Thoracic aorta (tissue), 2 donors: ENCODE measurements at regions not wholly inside any gene's neighbourhood (a gene's known extent, or its start where the extent isn't known, plus 50 kb on each side); places are given as distances from the start of the nearest gene placed in this dataset.

Experiments used
- ATAC-seq: fragments of 150-250 bp; one replicate; pipeline ENCODE4 v1.8.0; 2017; ENCODE audit warnings: low read depth; ENCODE audit not compliant: insufficient number of reproducible peaks, low FRiP score
- DNase-seq: peaks from one replicate; pipeline ENCODE4 v3.0.0-alpha.2; 2020; ENCODE audit warnings: low spot score
- H3K27ac ChIP-seq, 2 donors: fragments of 200-600 bp; sonication (generic); 1 replicate in 1 of 2; 2 replicates in 1 of 2; pipeline ENCODE4 v1.5.1; 2016; ENCODE audit warnings: mild to moderate bottlenecking in 2 of 2, moderate library complexity in 2 of 2
- H3K27me3 ChIP-seq: fragments of 200-600 bp; sonication (generic); replicated peaks from 2 replicates; pipeline ENCODE4 v1.6.0; 2016; ENCODE audit warnings: mild to moderate bottlenecking; ENCODE audit not compliant: insufficient read depth
- H3K36me3 ChIP-seq: fragments of 200-600 bp; sonication (generic); one replicate; pipeline ENCODE4 v1.5.1; 2016
- H3K4me1 ChIP-seq, 2 donors: fragments of 200-600 bp; sonication (generic); 1 replicate in 1 of 2; 2 replicates in 1 of 2; pipeline versions ENCODE4 v1.5.1 to v1.6.0; 2016; ENCODE audit warnings: low read depth in 2 of 2, mild to moderate bottlenecking in 1 of 2; ENCODE audit not compliant: control insufficient read depth in 1 of 2
- H3K4me3 ChIP-seq: fragments of 200-600 bp; sonication (generic); 2 replicates; pipeline ENCODE4 v1.5.1; 2016; ENCODE audit warnings: mild to moderate bottlenecking
- H3K9me3 ChIP-seq: fragments of 200-600 bp; sonication (generic); 2 replicates; pipeline ENCODE4 v1.5.1; 2016
- CTCF ChIP-seq: fragments of 200-600 bp; sonication (generic); IDR thresholded peaks from one replicate; pipeline ENCODE4 v1.5.1; 2019; ENCODE audit warnings: antibody characterized with exemption

- ATAC-seq (no peak), DNase-seq (no peak)
- Histone ChIP-seq H3K9me3 (no peaks in the 10 kb centered on the region), H3K4me1 (peaks cover 10 to 32% of the 10 kb centered on the region in 2 donors), H3K27ac (no peak overlapping the region), H3K36me3 (no peaks in the 10 kb centered on the region), H3K4me3 (no peak overlapping the region), H3K27me3 (no peaks in the 10 kb centered on the region)
- no peak for TF ChIP-seq CTCF
Measured at GRCh38 chr9:18129809-18130334, 344.1 kb upstream of the ADAMTSL1 start.

GRCh38 chr9:18136354-18136994, 337.5 kb upstream of the ADAMTSL1 start:
- Histone ChIP-seq H3K9me3 (no peaks in the 10 kb centered on the region), H3K4me1 (no peaks in the 10 kb centered on the region), H3K27me3 (no peaks in the 10 kb centered on the region), H3K4me3 (no peak overlapping the region), H3K36me3 (no peaks in the 10 kb centered on the region), H3K27ac (no peak overlapping the region)
- no peak for TF ChIP-seq CTCF
- ATAC-seq (no peak), DNase-seq (no peak)

GRCh38 chr9:18137815-18138214, 336.1 kb upstream of the ADAMTSL1 start:
- H3K27me3 ChIP-seq: no peaks in the 10 kb centered on the region
- TF ChIP-seq CTCF: no peak
- no peaks in the 10 kb centered on the region for H3K36me3 ChIP-seq
- H3K9me3 ChIP-seq: no peaks in the 10 kb centered on the region
- DNase-seq: no peak
- H3K4me1 ChIP-seq: no peaks in the 10 kb centered on the region
- no peak for ATAC-seq
- no peak overlapping the region for H3K4me3 ChIP-seq
- H3K27ac ChIP-seq: no peak overlapping the region

DNA sequence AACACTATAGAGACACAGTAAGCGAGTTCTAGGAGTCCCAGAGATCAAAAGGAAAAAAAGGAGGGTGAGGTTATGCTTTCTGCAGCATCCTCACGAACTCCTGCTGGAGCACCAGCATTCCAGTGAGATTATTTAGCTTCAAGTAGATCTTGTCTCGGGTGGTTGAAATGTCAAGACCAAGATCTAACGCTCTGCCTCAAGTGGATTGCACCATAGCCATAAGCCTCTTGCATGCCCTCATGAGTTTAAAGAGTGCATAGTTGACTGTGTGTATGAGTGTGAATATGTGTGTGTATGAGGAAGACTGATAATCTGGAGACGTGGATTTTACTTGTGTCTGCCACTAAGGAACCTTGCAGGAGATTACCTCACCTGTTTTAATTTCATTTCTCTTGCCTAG, 335.3 kb upstream of the ADAMTSL1 start:
- Histone ChIP-seq H3K27ac (no peak overlapping the region), H3K4me3 (no peak overlapping the region), H3K36me3 (no peaks in the 10 kb centered on the region), H3K4me1 (no peaks in the 10 kb centered on the region), H3K9me3 (no peaks in the 10 kb centered on the region), H3K27me3 (no peaks in the 10 kb centered on the region)
- DNase-seq: no peak
- ATAC-seq: no peak
- no peak for TF ChIP-seq CTCF

- H3K27ac ChIP-seq: no peak overlapping the region
- no peak overlapping the region for H3K4me3 ChIP-seq
- no peaks in the 10 kb centered on the region for H3K4me1 ChIP-seq
- no peak for TF ChIP-seq CTCF
- ATAC-seq (no peak), DNase-seq (no peak)
- no peaks in the 10 kb centered on the region for H3K36me3 ChIP-seq
- no peaks in the 10 kb centered on the region for H3K9me3 ChIP-seq
- H3K27me3 ChIP-seq: no peaks in the 10 kb centered on the region
Measured at GRCh38 chr9:18141681-18142080, 332.3 kb upstream of the ADAMTSL1 start.
